HepG2 (cell line): ENCODE measurements at regions not wholly inside any gene's neighbourhood (a gene's known extent, or its start where the extent isn't known, plus 50 kb on each side); places are given as distances from the start of the nearest gene placed in this dataset.
A peak's percentile ranks its signal among the peaks of the same experiment; 100 is the strongest.

Experiments
- ARNT ChIP-seq: fragments of 450-650 bp; IDR thresholded peaks from 2 replicates; pipeline ENCODE4 v1.6.1; 2017
- ATRX ChIP-seq: sonication (generic); formaldehyde crosslinking; IDR thresholded peaks from 2 replicates; pipeline ENCODE4 v1.4.0; 2020; ENCODE audit warnings: missing genetic modification reagents, borderline replicate concordance
- HOXA5 ChIP-seq: sonication (generic); formaldehyde crosslinking; IDR thresholded peaks from 2 replicates; pipeline ENCODE4 v1.4.0; 2020; ENCODE audit warnings: missing genetic modification reagents
- MXD4 ChIP-seq: IDR thresholded peaks from 2 replicates; pipeline ENCODE4 v1.6.1; 2016; ENCODE audit warnings: mild to moderate bottlenecking, missing biosample characterization, missing genetic modification reagents
- NFYC ChIP-seq: IDR thresholded peaks from 2 replicates; pipeline ENCODE4 v1.6.1; 2016; ENCODE audit warnings: missing genetic modification reagents, missing compliant biosample characterization
- NRL ChIP-seq: sonication (generic); formaldehyde crosslinking; IDR thresholded peaks from 2 replicates; pipeline ENCODE4 v1.5.0; 2020; ENCODE audit warnings: missing genetic modification reagents, mild to moderate bottlenecking, moderate library complexity, borderline replicate concordance
- ONECUT2 ChIP-seq: sonication (generic); formaldehyde crosslinking; IDR thresholded peaks from 2 replicates; pipeline ENCODE4 v1.4.0; 2020; ENCODE audit warnings: missing genetic modification reagents
- RFXANK ChIP-seq: IDR thresholded peaks from 2 replicates; pipeline ENCODE4 v1.6.1; 2016
- RXRB ChIP-seq: IDR thresholded peaks from 2 replicates; pipeline ENCODE4 v1.6.1; 2016; ENCODE audit warnings: borderline replicate concordance, missing genetic modification reagents, missing compliant biosample characterization
- TFDP1 ChIP-seq: IDR thresholded peaks from 2 replicates; pipeline ENCODE4 v1.6.1; 2016; ENCODE audit warnings: missing compliant biosample characterization, missing genetic modification reagents, borderline replicate concordance
- ZNF430 ChIP-seq: sonication (generic); formaldehyde crosslinking; IDR thresholded peaks from 2 replicates; pipeline ENCODE4 v1.9.0; 2021; ENCODE audit warnings: mild to moderate bottlenecking, missing genetic modification reagents
- ZNF605 ChIP-seq: sonication (generic); formaldehyde crosslinking; IDR thresholded peaks from 2 replicates; pipeline ENCODE4 v1.8.0; 2022; ENCODE audit warnings: mild to moderate bottlenecking, missing genetic modification reagents
- ZNF614 ChIP-seq: IDR thresholded peaks from 2 replicates; pipeline ENCODE4 v1.6.1; 2018; ENCODE audit warnings: missing biosample characterization, missing genetic modification reagents, inconsistent platforms, borderline replicate concordance
- TF ChIP-seq, protein P1 (sequence below): sonication (generic); formaldehyde crosslinking; IDR thresholded peaks from 2 replicates; pipeline ENCODE4 v1.4.0; 2020; ENCODE audit warnings: missing genetic modification reagents, borderline replicate concordance
- TF ChIP-seq, protein P2 (sequence below): sonication (generic); formaldehyde crosslinking; IDR thresholded peaks from 2 replicates; pipeline ENCODE4 v1.4.0; 2020; ENCODE audit warnings: missing genetic modification reagents, low read depth, mild to moderate bottlenecking, borderline replicate concordance
- TF ChIP-seq, protein P3 (sequence below): sonication (generic); formaldehyde crosslinking; IDR thresholded peaks from 2 replicates; pipeline ENCODE4 v1.8.1; 2023; ENCODE audit warnings: mild to moderate bottlenecking, inconsistent platforms, moderate library complexity, missing genetic modification reagents, borderline replicate concordance
- TF ChIP-seq, protein P4 (sequence below): sonication (generic); formaldehyde crosslinking; IDR thresholded peaks from 2 replicates; pipeline ENCODE4 v1.5.0; 2020; ENCODE audit warnings: missing genetic modification reagents

GRCh38 chr12:58765653-58766512, 154.4 kb downstream of the LRIG3 start (continued):
- TF ChIP-seq, protein P1, sequence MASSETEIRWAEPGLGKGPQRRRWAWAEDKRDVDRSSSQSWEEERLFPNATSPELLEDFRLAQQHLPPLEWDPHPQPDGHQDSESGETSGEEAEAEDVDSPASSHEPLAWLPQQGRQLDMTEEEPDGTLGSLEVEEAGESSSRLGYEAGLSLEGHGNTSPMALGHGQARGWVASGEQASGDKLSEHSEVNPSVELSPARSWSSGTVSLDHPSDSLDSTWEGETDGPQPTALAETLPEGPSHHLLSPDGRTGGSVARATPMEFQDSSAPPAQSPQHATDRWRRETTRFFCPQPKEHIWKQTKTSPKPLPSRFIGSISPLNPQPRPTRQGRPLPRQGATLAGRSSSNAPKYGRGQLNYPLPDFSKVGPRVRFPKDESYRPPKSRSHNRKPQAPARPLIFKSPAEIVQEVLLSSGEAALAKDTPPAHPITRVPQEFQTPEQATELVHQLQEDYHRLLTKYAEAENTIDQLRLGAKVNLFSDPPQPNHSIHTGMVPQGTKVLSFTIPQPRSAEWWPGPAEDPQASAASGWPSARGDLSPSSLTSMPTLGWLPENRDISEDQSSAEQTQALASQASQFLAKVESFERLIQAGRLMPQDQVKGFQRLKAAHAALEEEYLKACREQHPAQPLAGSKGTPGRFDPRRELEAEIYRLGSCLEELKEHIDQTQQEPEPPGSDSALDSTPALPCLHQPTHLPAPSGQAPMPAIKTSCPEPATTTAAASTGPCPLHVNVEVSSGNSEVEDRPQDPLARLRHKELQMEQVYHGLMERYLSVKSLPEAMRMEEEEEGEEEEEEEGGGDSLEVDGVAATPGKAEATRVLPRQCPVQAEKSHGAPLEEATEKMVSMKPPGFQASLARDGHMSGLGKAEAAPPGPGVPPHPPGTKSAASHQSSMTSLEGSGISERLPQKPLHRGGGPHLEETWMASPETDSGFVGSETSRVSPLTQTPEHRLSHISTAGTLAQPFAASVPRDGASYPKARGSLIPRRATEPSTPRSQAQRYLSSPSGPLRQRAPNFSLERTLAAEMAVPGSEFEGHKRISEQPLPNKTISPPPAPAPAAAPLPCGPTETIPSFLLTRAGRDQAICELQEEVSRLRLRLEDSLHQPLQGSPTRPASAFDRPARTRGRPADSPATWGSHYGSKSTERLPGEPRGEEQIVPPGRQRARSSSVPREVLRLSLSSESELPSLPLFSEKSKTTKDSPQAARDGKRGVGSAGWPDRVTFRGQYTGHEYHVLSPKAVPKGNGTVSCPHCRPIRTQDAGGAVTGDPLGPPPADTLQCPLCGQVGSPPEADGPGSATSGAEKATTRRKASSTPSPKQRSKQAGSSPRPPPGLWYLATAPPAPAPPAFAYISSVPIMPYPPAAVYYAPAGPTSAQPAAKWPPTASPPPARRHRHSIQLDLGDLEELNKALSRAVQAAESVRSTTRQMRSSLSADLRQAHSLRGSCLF = no peak
- TF ChIP-seq ARNT = no peak
- TF ChIP-seq RFXANK = no peak
- peak; percentile 84; the same call in 1 of the 2 replicates for TF ChIP-seq ZNF614 (CRISPR knock-in tag)
- TF ChIP-seq, protein P2, sequence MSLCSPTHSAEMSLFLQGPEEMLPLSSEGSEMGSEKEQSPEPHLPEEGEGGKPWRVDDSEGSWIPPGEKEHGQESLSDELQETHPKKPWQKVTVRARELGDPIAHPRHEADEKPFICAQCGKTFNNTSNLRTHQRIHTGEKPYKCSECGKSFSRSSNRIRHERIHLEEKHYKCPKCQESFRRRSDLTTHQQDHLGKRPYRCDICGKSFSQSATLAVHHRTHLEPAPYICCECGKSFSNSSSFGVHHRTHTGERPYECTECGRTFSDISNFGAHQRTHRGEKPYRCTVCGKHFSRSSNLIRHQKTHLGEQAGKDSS (CRISPR knock-in tag) = no peak
- no peak for TF ChIP-seq MXD4
- TF ChIP-seq, protein P3, sequence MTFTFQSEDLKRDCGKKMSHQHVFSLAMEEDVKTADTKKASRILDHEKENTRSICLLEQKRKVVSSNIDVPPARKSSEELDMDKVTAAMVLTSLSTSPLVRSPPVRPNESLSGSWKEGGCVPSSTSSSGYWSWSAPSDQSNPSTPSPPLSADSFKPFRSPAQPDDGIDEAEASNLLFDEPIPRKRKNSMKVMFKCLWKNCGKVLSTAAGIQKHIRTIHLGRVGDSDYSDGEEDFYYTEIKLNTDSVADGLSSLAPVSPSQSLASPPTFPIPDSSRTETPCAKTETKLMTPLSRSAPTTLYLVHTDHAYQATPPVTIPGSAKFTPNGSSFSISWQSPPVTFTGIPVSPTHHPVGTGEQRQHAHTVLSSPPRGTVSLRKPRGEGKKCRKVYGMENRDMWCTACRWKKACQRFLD = no peak
- no peak; the same call in 1 of the 2 replicates for TF ChIP-seq HOXA5 (CRISPR knock-in tag)
- peak; percentile 64 for TF ChIP-seq RXRB
- TF ChIP-seq NRL = no peak
- no peak for TF ChIP-seq ZNF430 (CRISPR knock-in tag)
- TF ChIP-seq, protein P4, sequence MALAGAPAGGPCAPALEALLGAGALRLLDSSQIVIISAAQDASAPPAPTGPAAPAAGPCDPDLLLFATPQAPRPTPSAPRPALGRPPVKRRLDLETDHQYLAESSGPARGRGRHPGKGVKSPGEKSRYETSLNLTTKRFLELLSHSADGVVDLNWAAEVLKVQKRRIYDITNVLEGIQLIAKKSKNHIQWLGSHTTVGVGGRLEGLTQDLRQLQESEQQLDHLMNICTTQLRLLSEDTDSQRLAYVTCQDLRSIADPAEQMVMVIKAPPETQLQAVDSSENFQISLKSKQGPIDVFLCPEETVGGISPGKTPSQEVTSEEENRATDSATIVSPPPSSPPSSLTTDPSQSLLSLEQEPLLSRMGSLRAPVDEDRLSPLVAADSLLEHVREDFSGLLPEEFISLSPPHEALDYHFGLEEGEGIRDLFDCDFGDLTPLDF = no peak
- no peak for TF ChIP-seq ZNF605 (CRISPR knock-in tag)
- 0 out of 2 replicates have a peak, but pooled peaks have one; percentile 26 for TF ChIP-seq NFYC (CRISPR knock-in tag)
- no peak for TF ChIP-seq ATRX (CRISPR knock-in tag)
- TF ChIP-seq TFDP1 (CRISPR knock-in tag) = no peak
- TF ChIP-seq ONECUT2 (CRISPR knock-in tag) = peak; percentile 79
